ENCODE measurements at regions not wholly inside any gene's neighbourhood (a gene's known extent, or its start where the extent isn't known, plus 50 kb on each side); places are given as distances from the start of the nearest gene placed in this dataset.
"Not testable (repeated sequence)": the region's sequence is repeated elsewhere in the genome, so short reads cannot be mapped to it uniquely, and the experiment has no call there.

DNA sequence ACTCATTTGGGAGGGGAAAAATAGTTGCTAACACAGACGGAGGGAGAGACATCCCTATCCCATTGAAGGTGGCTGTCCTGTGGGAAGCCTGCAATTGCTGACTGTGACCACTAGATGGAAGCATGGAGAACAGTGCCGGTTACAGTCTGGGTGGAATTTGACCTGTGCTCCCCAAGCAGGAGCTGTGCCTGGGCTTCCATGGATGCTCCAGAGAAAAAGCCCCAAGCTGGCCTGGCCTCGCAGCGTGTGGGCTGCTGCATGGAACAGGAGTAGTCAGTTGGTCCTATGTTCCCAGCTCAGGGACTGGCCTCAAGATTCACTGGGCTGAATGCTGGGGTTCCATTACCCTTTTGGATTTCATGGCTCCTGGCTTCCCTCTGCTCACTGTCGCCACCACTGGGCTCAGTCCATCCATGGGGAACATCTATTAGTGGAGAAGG is 116.3 kb upstream of the CHD6 start:
- no peaks in the 10 kb centered on the region; the same call in 1 of the 2 replicates for H3K27me3 ChIP-seq (ENCODE audit: low read depth)
- H3K9me3 ChIP-seq = no peaks in the 10 kb centered on the region
- in situ Hi-C loops (cut with MboI; ENCODE audit: low sequenced_read_pairs) = loop anchor here (25.0 kb wide), 2 partner anchors 1453 to 1678 kb away; partner anchors contain the start of gene PTPRT
- H3K4me3 ChIP-seq = no peak overlapping the region
- no peaks in the 10 kb centered on the region for H3K36me3 ChIP-seq (replicated peaks)
- H3K4me1 ChIP-seq = no peaks in the 10 kb centered on the region
- peak; percentile 52 to 58 for DNase-seq (ENCODE audit: low spot score in 2 of 2)

GRCh38 chr20:41733151-41733550 is 115.0 kb upstream of the CHD6 start:
- Histone ChIP-seq H3K4me3 (no peak overlapping the region), H3K9me3 (no peaks in the 10 kb centered on the region), H3K4me1 (no peaks in the 10 kb centered on the region), H3K27me3 (ENCODE audit: low read depth) (no peaks in the 10 kb centered on the region; the same call in 1 of the 2 replicates), H3K36me3 (replicated peaks) (no peaks in the 10 kb centered on the region)
- DNase-seq (ENCODE audit: low spot score in 2 of 2) = no peak
- in situ Hi-C loops (cut with MboI; ENCODE audit: low sequenced_read_pairs) = loop anchor here (25.0 kb wide), 2 partner anchors 1454 to 1679 kb away; partner anchors contain the start of gene PTPRT

- not testable (repeated sequence) for H3K4me1 ChIP-seq; H3K9me3 ChIP-seq; H3K27me3 ChIP-seq (ENCODE audit: low read depth); H3K36me3 ChIP-seq (replicated peaks); H3K4me3 ChIP-seq; DNase-seq (ENCODE audit: low spot score in 2 of 2)
- in situ Hi-C loops (cut with MboI; ENCODE audit: low sequenced_read_pairs) = loop anchor here (25.0 kb wide), 2 partner anchors 1456 to 1681 kb away; partner anchors contain the start of gene PTPRT
Observed at GRCh38 chr20:41731198-41731597, 113.0 kb upstream of the CHD6 start.

- in situ Hi-C loops (cut with MboI; ENCODE audit: low sequenced_read_pairs) = loop anchor here (25.0 kb wide), 2 partner anchors 1460 to 1685 kb away; partner anchors contain the start of gene PTPRT
- not testable (repeated sequence) for H3K4me1 ChIP-seq; H3K9me3 ChIP-seq; DNase-seq (ENCODE audit: low spot score in 2 of 2); H3K27me3 ChIP-seq (ENCODE audit: low read depth); H3K4me3 ChIP-seq; H3K36me3 ChIP-seq (replicated peaks)
Observed at GRCh38 chr20:41727681-41728080, 109.5 kb upstream of the CHD6 start.

DNA sequence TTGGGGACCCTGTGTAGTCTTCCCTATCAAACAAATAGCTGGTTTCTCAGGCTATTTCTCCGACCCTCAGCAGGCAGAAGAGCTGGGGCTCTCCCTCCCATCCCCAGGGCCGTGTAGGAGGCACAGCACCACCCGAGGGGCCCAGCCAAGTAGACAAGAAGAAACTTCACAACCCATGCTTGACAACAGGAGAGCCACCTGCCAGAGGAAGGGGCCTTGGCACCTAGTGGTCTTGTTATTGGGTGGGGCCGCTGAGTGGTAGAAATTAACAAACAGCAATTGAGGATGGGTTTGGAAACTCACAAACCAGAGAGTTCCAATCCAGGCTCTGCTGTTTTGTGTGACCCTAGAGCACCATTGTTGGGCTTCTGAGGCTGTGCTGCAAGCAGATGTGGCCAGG is 108.5 kb upstream of the CHD6 start:
- Histone ChIP-seq H3K4me1 (no peaks in the 10 kb centered on the region), H3K36me3 (replicated peaks) (no peaks in the 10 kb centered on the region), H3K27me3 (ENCODE audit: low read depth) (no peaks in the 10 kb centered on the region), H3K9me3 (no peaks in the 10 kb centered on the region), H3K4me3 (no peak overlapping the region)
- in situ Hi-C loops (cut with MboI; ENCODE audit: low sequenced_read_pairs) = loop anchor here (25.0 kb wide), 2 partner anchors 1461 to 1686 kb away; partner anchors contain the start of gene PTPRT
- no peak for DNase-seq (ENCODE audit: low spot score in 2 of 2)

DNA sequence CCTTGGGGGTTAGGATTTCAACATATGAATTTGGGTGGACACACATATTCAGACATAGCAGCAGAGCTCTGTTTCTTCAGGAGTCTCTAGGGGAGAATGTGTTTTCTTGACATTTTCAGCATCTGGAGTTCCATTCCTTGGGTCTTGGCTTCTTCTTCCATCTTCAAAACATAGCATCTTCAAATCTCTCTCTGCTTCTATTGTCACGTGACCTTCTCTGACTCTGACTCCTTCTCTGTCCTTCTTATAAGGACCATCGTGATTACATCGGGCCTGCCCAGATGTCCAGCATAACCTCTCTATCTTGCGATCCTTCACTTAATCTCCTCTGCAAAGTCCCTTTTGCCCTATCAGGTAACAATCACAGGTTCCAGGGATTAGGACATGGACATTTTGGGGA is 101.0 kb upstream of the CHD6 start:
- Histone ChIP-seq H3K9me3 (no peaks in the 10 kb centered on the region), H3K27me3 (ENCODE audit: low read depth) (no peaks in the 10 kb centered on the region), H3K4me1 (no peaks in the 10 kb centered on the region), H3K4me3 (no peak overlapping the region), H3K36me3 (replicated peaks) (no peaks in the 10 kb centered on the region; the same call in 1 of the 2 replicates)
- no peak for DNase-seq (ENCODE audit: low spot score in 2 of 2)
- in situ Hi-C loops (cut with MboI; ENCODE audit: low sequenced_read_pairs) = no loop called here

GRCh38 chr20:41717483-41717882 is 99.3 kb upstream of the CHD6 start:
- Histone ChIP-seq H3K4me3 (no peak overlapping the region), H3K27me3 (ENCODE audit: low read depth) (no peaks in the 10 kb centered on the region), H3K4me1 (no peaks in the 10 kb centered on the region), H3K36me3 (replicated peaks) (no peaks in the 10 kb centered on the region; the same call in 1 of the 2 replicates), H3K9me3 (no peaks in the 10 kb centered on the region)
- peak; percentile 20 to 64 for DNase-seq (ENCODE audit: low spot score in 2 of 2)
- in situ Hi-C loops (cut with MboI; ENCODE audit: low sequenced_read_pairs) = no loop called here

GRCh38 chr20:41716911-41717310 is 98.7 kb upstream of the CHD6 start:
- H3K9me3 ChIP-seq = no peaks in the 10 kb centered on the region
- no peak overlapping the region for H3K4me3 ChIP-seq
- DNase-seq (ENCODE audit: low spot score in 2 of 2) = no peak
- no peaks in the 10 kb centered on the region for H3K4me1 ChIP-seq
- H3K36me3 ChIP-seq (replicated peaks) = no peaks in the 10 kb centered on the region; the same call in 1 of the 2 replicates
- H3K27me3 ChIP-seq (ENCODE audit: low read depth) = no peaks in the 10 kb centered on the region
- in situ Hi-C loops (cut with MboI; ENCODE audit: low sequenced_read_pairs) = no loop called here

GRCh38 chr20:41716436-41716835 is 98.3 kb upstream of the CHD6 start:
- Histone ChIP-seq H3K27me3 (ENCODE audit: low read depth) (no peaks in the 10 kb centered on the region), H3K36me3 (replicated peaks) (no peaks in the 10 kb centered on the region; the same call in 1 of the 2 replicates), H3K4me1 (no peaks in the 10 kb centered on the region), H3K4me3 (no peak overlapping the region), H3K9me3 (no peaks in the 10 kb centered on the region)
- DNase-seq (ENCODE audit: low spot score in 2 of 2) = no peak
- in situ Hi-C loops (cut with MboI; ENCODE audit: low sequenced_read_pairs) = no loop called here

GRCh38 chr20:41715526-41715925 is 97.3 kb upstream of the CHD6 start:
- in situ Hi-C loops (cut with MboI; ENCODE audit: low sequenced_read_pairs) = no loop called here
- Histone ChIP-seq H3K9me3 (no peaks in the 10 kb centered on the region), H3K27me3 (ENCODE audit: low read depth) (no peaks in the 10 kb centered on the region), H3K4me3 (no peak overlapping the region), H3K36me3 (replicated peaks) (no peaks in the 10 kb centered on the region), H3K4me1 (no peaks in the 10 kb centered on the region)
- no peak for DNase-seq (ENCODE audit: low spot score in 2 of 2)

- Histone ChIP-seq H3K27me3 (ENCODE audit: low read depth) (no peaks in the 10 kb centered on the region), H3K4me3 (no peak overlapping the region), H3K4me1 (no peaks in the 10 kb centered on the region), H3K9me3 (no peaks in the 10 kb centered on the region), H3K36me3 (replicated peaks) (no peaks in the 10 kb centered on the region)
- in situ Hi-C loops (cut with MboI; ENCODE audit: low sequenced_read_pairs) = no loop called here
- DNase-seq (ENCODE audit: low spot score in 2 of 2) = no peak
Observed at GRCh38 chr20:41714030-41714429, 95.9 kb upstream of the CHD6 start.

GRCh38 chr20:41704896-41705295 is 86.7 kb upstream of the CHD6 start:
- Histone ChIP-seq H3K4me1 (no peaks in the 10 kb centered on the region), H3K9me3 (no peaks in the 10 kb centered on the region), H3K36me3 (replicated peaks) (no peaks in the 10 kb centered on the region), H3K27me3 (ENCODE audit: low read depth) (no peaks in the 10 kb centered on the region), H3K4me3 (no peak overlapping the region)
- in situ Hi-C loops (cut with MboI; ENCODE audit: low sequenced_read_pairs) = no loop called here
- no peak for DNase-seq (ENCODE audit: low spot score in 2 of 2)

DNA sequence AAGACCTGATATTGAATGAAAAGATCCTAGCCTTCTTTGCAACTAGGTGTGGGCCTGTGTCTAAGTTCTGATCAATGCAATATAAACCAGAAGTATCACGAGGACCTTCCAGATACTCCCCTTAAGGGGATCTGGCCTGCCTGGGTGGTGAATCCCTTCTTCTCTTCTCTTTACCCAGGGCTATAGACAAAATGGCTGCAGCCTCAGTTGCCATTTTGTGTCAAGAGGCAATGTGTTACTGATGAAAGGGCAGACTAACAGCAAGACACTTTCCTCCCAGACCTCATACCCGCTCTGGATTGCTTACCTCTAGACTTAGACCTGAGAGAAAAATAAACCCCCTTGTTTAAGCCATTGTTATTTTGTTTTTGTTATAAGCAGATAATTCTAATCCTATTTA is 84.5 kb upstream of the CHD6 start:
- in situ Hi-C loops (cut with MboI; ENCODE audit: low sequenced_read_pairs) = no loop called here
- no peaks in the 10 kb centered on the region for H3K36me3 ChIP-seq (replicated peaks)
- no peak overlapping the region for H3K4me3 ChIP-seq

DNA sequence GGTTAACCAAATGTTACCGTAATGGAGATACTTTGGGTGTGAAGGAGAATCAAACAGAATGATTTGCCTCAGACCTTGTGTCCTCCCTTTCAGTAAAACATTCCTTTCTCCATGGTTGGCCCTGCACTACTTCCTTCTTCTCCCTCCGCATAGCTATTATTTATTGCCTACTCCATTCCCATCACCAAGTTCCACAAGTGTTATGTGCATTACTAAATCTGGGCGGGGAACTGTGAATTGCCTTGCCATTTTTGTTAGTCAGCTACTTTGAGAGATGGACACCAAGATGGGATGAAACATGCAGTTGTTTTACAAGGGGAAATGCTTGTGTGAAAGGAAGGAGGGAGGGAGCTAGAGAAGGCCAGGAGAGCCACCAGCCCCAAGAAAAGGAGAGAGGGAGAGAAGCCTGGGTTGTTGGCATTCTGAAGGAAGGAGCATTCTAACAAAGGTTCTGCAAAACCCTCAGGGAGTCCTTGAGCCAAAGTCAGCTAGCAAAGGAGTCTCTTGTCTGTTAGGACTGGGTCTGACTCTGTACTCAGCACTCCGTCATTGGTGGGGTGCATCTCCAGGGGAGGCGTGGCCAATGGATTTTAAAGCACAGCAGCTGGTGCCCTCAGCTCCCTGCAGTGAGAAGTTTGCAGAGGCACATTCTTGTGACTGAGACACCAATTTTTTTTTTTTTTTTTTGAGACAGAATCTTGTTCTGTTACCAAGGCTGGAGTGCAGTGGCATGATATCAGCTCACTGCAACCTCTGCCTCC is 83.6 kb upstream of the CHD6 start:
- H3K4me3 ChIP-seq = no peak overlapping the region
- H3K4me1 ChIP-seq = no peaks in the 10 kb centered on the region
- no peak for DNase-seq (ENCODE audit: low spot score in 2 of 2)
- no peaks in the 10 kb centered on the region for H3K9me3 ChIP-seq
- in situ Hi-C loops (cut with MboI; ENCODE audit: low sequenced_read_pairs) = no loop called here
- H3K36me3 ChIP-seq (replicated peaks) = no peaks in the 10 kb centered on the region
- H3K27me3 ChIP-seq (ENCODE audit: low read depth) = no peaks in the 10 kb centered on the region

More for the DNA sequence above, 84.5 kb upstream of the CHD6 start:
- DNase-seq (ENCODE audit: low spot score in 2 of 2) = no peak
- H3K4me1 ChIP-seq = no peaks in the 10 kb centered on the region
- H3K27me3 ChIP-seq (ENCODE audit: low read depth) = no peaks in the 10 kb centered on the region
- H3K9me3 ChIP-seq = no peaks in the 10 kb centered on the region
